BE2C (cell line): ENCODE measurements at regions not wholly inside any gene's neighbourhood (a gene's known extent, or its start where the extent isn't known, plus 50 kb on each side); places are given as distances from the start of the nearest gene placed in this dataset.
"Not testable (repeated sequence)": the region's sequence is repeated elsewhere in the genome, so short reads cannot be mapped to it uniquely, and the experiment has no call there.

Experiments used
- DNase-seq: peaks from one replicate; pipeline ENCODE4 v3.0.0-alpha.2; 2020
- H3K27me3 ChIP-seq: fragments of 250-450 bp; sonication (Bioruptor Pico); 2 replicates; pipeline ENCODE4 v1.5.1; 2020; ENCODE audit warnings: mild to moderate bottlenecking
- H3K36me3 ChIP-seq: fragments of 250-450 bp; sonication (Bioruptor Pico); 2 replicates; pipeline ENCODE4 v1.5.1; 2020; ENCODE audit warnings: mild to moderate bottlenecking
- H3K4me1 ChIP-seq: fragments of 250-450 bp; sonication (Bioruptor Pico); 2 replicates; pipeline ENCODE4 v1.5.1; 2020
- H3K4me3 ChIP-seq: 2 replicates; pipeline ENCODE4 v1.5.1; 2011; ENCODE audit warnings: low read depth, low read length
- H3K9me3 ChIP-seq: fragments of 250-450 bp; sonication (Bioruptor Pico); 2 replicates; pipeline ENCODE4 v1.5.1; 2020
- CTCF ChIP-seq: IDR thresholded peaks from 2 replicates; pipeline ENCODE4 v1.5.1; 2012; ENCODE audit warnings: mild to moderate bottlenecking, low read depth, low read length

GRCh38 chr6:28789553-28790083, 134.2 kb downstream of the TRIM27 start:
- Histone ChIP-seq H3K4me1 (no peaks in the 10 kb centered on the region), H3K9me3 (no peaks in the 10 kb centered on the region), H3K27me3 (peaks cover 42% of the 10 kb centered on the region), H3K36me3 (no peaks in the 10 kb centered on the region), H3K4me3 (peak overlapping the region; percentile 65)
- DNase-seq, result peak; percentile 61
- no peak for TF ChIP-seq CTCF

- Histone ChIP-seq H3K36me3 (no peaks in the 10 kb centered on the region), H3K27me3 (peaks cover 32% of the 10 kb centered on the region), H3K4me1 (no peaks in the 10 kb centered on the region), H3K9me3 (no peaks in the 10 kb centered on the region), H3K4me3 (peak overlapping the region; percentile 14)
- no peak for DNase-seq
- no peak for TF ChIP-seq CTCF
These were observed 132.8 kb downstream of the TRIM27 start for GRCh38 chr6:28791002-28791383.

- Histone ChIP-seq H3K4me1 (no peaks in the 10 kb centered on the region), H3K27me3 (0 out of 2 replicates have a peak, but pooled peaks cover 1% of the 10 kb centered on the region), H3K9me3 (no peaks in the 10 kb centered on the region), H3K36me3 (no peaks in the 10 kb centered on the region), H3K4me3 (peak overlapping the region; percentile 75)
- no peak for TF ChIP-seq CTCF
- no peak for DNase-seq
These were observed 129.4 kb downstream of the TRIM27 start for GRCh38 chr6:28794175-28795002.

- not testable (repeated sequence) for H3K9me3 ChIP-seq, H3K36me3 ChIP-seq, H3K27me3 ChIP-seq, DNase-seq, H3K4me3 ChIP-seq, H3K4me1 ChIP-seq
These were observed 123.1 kb downstream of the TRIM27 start for GRCh38 chr6:28800647-28801046.

GRCh38 chr6:28802417-28803336, 121.1 kb downstream of the TRIM27 start:
- Histone ChIP-seq H3K4me3 (peak overlapping the region; percentile 75), H3K4me1 (no peaks in the 10 kb centered on the region), H3K36me3 (no peaks in the 10 kb centered on the region), H3K9me3 (no peaks in the 10 kb centered on the region), H3K27me3 (no peaks in the 10 kb centered on the region)
- peak; percentile 72 for DNase-seq
- TF ChIP-seq CTCF, result no peak

GRCh38 chr6:28803337-28803709, 120.5 kb downstream of the TRIM27 start:
- no peak for TF ChIP-seq CTCF
- H3K4me1 ChIP-seq, result no peaks in the 10 kb centered on the region
- DNase-seq, result peak; percentile 55
- H3K27me3 ChIP-seq, result no peaks in the 10 kb centered on the region
- no peaks in the 10 kb centered on the region for H3K9me3 ChIP-seq
- H3K4me3 ChIP-seq, result peak overlapping the region; percentile 75
- H3K36me3 ChIP-seq, result no peaks in the 10 kb centered on the region
